ENCODE measurements at regions not wholly inside any gene's neighbourhood (a gene's known extent, or its start where the extent isn't known, plus 50 kb on each side); places are given as distances from the start of the nearest gene placed in this dataset.

- TF ChIP-seq CTCF (IDR thresholded peaks at IDR 0.05; ENCODE audit: low read depth, low read length): no peak
- DNase-seq (ENCODE audit: low read depth in 2 of 2): no peak
- H3K4me3 ChIP-seq (replicated peaks in 1 of 2; ENCODE audit: low read depth in 2 of 2, low read length in 2 of 2): no peak overlapping the region
These were observed 378.4 kb downstream of the RND3 start for GRCh38 chr2:150109028-150109427.

GRCh38 chr2:150107816-150108215 is 379.7 kb downstream of the RND3 start:
- no peak for TF ChIP-seq CTCF (IDR thresholded peaks at IDR 0.05; ENCODE audit: low read depth, low read length)
- H3K4me3 ChIP-seq (replicated peaks in 1 of 2; ENCODE audit: low read depth in 2 of 2, low read length in 2 of 2): no peak overlapping the region
- peak; percentile 20 to 28 for DNase-seq (ENCODE audit: low read depth in 2 of 2)

- H3K4me3 ChIP-seq (replicated peaks in 1 of 2; ENCODE audit: low read depth in 2 of 2, low read length in 2 of 2): no peak overlapping the region
- TF ChIP-seq CTCF (IDR thresholded peaks at IDR 0.05; ENCODE audit: low read depth, low read length): no peak
- no peak for DNase-seq (ENCODE audit: low read depth in 2 of 2)
These were observed 380.3 kb downstream of the RND3 start for GRCh38 chr2:150107170-150107569.

- no peak overlapping the region for H3K4me3 ChIP-seq (replicated peaks in 1 of 2; ENCODE audit: low read depth in 2 of 2, low read length in 2 of 2)
- no peak for DNase-seq (ENCODE audit: low read depth in 2 of 2)
- TF ChIP-seq CTCF (IDR thresholded peaks at IDR 0.05; ENCODE audit: low read depth, low read length): no peak
These were observed 385.5 kb downstream of the RND3 start for GRCh38 chr2:150101947-150102346.

GRCh38 chr2:150100834-150101233 is 386.6 kb downstream of the RND3 start:
- TF ChIP-seq CTCF (IDR thresholded peaks at IDR 0.05; ENCODE audit: low read depth, low read length): no peak
- DNase-seq (ENCODE audit: low read depth in 2 of 2): no peak

GRCh38 chr2:150100336-150100735 is 387.1 kb downstream of the RND3 start:
- TF ChIP-seq CTCF (IDR thresholded peaks at IDR 0.05; ENCODE audit: low read depth, low read length): no peak
- no peak overlapping the region for H3K4me3 ChIP-seq (replicated peaks in 1 of 2; ENCODE audit: low read depth in 2 of 2, low read length in 2 of 2)

More at GRCh38 chr2:150100834-150101233, 386.6 kb downstream of the RND3 start:
- no peak overlapping the region for H3K4me3 ChIP-seq (replicated peaks in 1 of 2; ENCODE audit: low read depth in 2 of 2, low read length in 2 of 2)

GRCh38 chr2:150099805-150100204 is 387.7 kb downstream of the RND3 start:
- H3K4me3 ChIP-seq (replicated peaks in 1 of 2; ENCODE audit: low read depth in 2 of 2, low read length in 2 of 2): no peak overlapping the region
- DNase-seq (ENCODE audit: low read depth in 2 of 2): no peak
- TF ChIP-seq CTCF (IDR thresholded peaks at IDR 0.05; ENCODE audit: low read depth, low read length): no peak

More at GRCh38 chr2:150100336-150100735, 387.1 kb downstream of the RND3 start:
- DNase-seq (ENCODE audit: low read depth in 2 of 2): no peak

All from cardiac fibroblast (primary cell).